HEK293T (cell line): ENCODE measurements at regions not wholly inside any gene's neighbourhood (a gene's known extent, or its start where the extent isn't known, plus 50 kb on each side); places are given as distances from the start of the nearest gene placed in this dataset.
"Not testable (repeated sequence)": the region's sequence is repeated elsewhere in the genome, so short reads cannot be mapped to it uniquely, and the experiment has no call there.

Experiments
- CTCF ChIA-PET: fragments of 350-600 bp; formaldehyde crosslinking; extraction: SDS; loops from one replicate; lab custom pipeline; 2021; ENCODE audit warnings: antibody characterized with exemption, inconsistent platforms; lab: Yijun Ruan, JAX
- POLR2A ChIA-PET: fragments of 350-600 bp; formaldehyde crosslinking; extraction: SDS; loops from one replicate; lab custom pipeline; 2020; ENCODE audit warnings: antibody characterized with exemption, inconsistent platforms; lab: Yijun Ruan, JAX
- DNase-seq: peaks from one replicate; pipeline ENCODE4 v3.0.0; 2012; ENCODE audit warnings: mixed read lengths; ENCODE audit errors: extremely low spot score
- ARNT ChIP-seq: fragments of 450-650 bp; IDR thresholded peaks from 2 replicates; pipeline ENCODE4 v1.6.1; 2017; ENCODE audit warnings: mild to moderate bottlenecking
- BHLHE40 ChIP-seq: fragments of 450-650 bp; IDR thresholded peaks from 2 replicates; pipeline ENCODE4 v1.6.1; 2016; ENCODE audit warnings: mild to moderate bottlenecking, moderate library complexity, borderline replicate concordance
- CTBP1 ChIP-seq: fragments of 450-650 bp; IDR thresholded peaks from 2 replicates; pipeline ENCODE4 v1.6.1; 2016; ENCODE audit warnings: borderline replicate concordance
- ELF4 ChIP-seq: fragments of 450-650 bp; IDR thresholded peaks from 2 replicates; pipeline ENCODE4 v1.6.1; 2017; ENCODE audit warnings: antibody characterized with exemption
- FOXA1 ChIP-seq: fragments of 450-650 bp; IDR thresholded peaks from 2 replicates; pipeline ENCODE4 v1.6.1; 2016; ENCODE audit warnings: mild to moderate bottlenecking
- FOXK2 ChIP-seq: fragments of 450-650 bp; IDR thresholded peaks from 2 replicates; pipeline ENCODE4 v1.6.1; 2016; ENCODE audit warnings: mild to moderate bottlenecking
- FOXM1 ChIP-seq: fragments of 450-650 bp; IDR thresholded peaks from 2 replicates; pipeline ENCODE4 v1.6.1; 2017; ENCODE audit warnings: mild to moderate bottlenecking, borderline replicate concordance
- HDGF ChIP-seq: fragments of 450-650 bp; IDR thresholded peaks from 2 replicates; pipeline ENCODE4 v1.6.1; 2017; ENCODE audit warnings: antibody characterized with exemption, borderline replicate concordance
- L3MBTL2 ChIP-seq: fragments of 450-650 bp; conservative IDR thresholded peaks from 2 replicates; pipeline ENCODE4 v1.6.1; 2016; ENCODE audit warnings: mild to moderate bottlenecking
- LEF1 ChIP-seq: fragments of 450-650 bp; IDR thresholded peaks from 2 replicates; pipeline ENCODE4 v1.6.1; 2017; ENCODE audit warnings: mild to moderate bottlenecking, borderline replicate concordance
- NFRKB ChIP-seq: fragments of 450-650 bp; IDR thresholded peaks from 2 replicates; pipeline ENCODE4 v1.6.1; 2016; ENCODE audit warnings: mild to moderate bottlenecking, moderate library complexity
- SP1 ChIP-seq: fragments of 450-650 bp; IDR thresholded peaks from 2 replicates; pipeline ENCODE4 v1.6.1; 2017
- SUZ12 ChIP-seq: fragments of 450-650 bp; IDR thresholded peaks from 2 replicates; pipeline ENCODE4 v1.6.1; 2016; ENCODE audit warnings: mild to moderate bottlenecking
- TARDBP ChIP-seq: fragments of 450-650 bp; IDR thresholded peaks from 2 replicates; pipeline ENCODE4 v1.6.1; 2016
- ZNF384 ChIP-seq: fragments of 450-650 bp; IDR thresholded peaks from 2 replicates; pipeline ENCODE4 v1.6.1; 2016
- TF ChIP-seq, protein P1 (sequence below): fragments of 450-650 bp; IDR thresholded peaks from 2 replicates; pipeline ENCODE4 v1.6.1; 2016

GRCh38 chr3:178117641-178118040 lies 418.6 kb upstream of the KCNMB2 start:
- CTCF ChIA-PET = no interaction called here
- no peak for DNase-seq
- POLR2A ChIA-PET = no interaction called here
- TF ChIP-seq LEF1 (no peak), SP1 (no peak)

DNA sequence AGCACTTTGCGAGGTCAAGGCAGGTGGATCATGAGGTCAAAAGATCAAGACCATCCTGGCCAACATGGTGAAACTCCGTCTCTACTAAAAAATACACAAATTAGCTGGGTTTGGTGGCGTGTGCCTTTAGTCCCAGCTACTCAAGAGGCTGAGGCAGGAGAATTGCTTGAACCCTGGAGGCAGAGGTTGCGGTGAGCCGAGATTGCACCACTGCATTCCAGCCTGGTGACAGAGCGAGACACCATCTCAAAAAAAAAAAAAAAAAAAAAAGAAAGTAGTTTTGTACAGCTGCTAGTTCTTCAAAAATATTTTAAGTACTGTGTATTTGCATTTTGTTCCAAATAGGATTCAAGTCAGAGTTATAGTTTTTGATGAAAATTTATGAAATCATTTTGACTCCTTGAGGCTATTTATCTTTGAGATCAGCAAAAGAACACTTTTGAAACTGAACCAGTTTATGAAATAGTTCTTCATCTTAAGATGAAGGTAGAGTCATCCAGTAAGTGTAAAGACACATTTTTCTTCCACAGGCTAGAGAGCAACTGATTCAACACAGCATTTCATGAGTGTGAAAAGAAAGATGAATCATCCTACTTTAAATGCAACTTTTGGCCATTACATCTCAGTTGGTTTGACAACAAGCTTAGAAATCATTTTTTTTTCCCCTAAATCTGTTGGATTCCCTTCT lies 416.5 kb upstream of the KCNMB2 start:
- POLR2A ChIA-PET, CTCF ChIA-PET, DNase-seq: not testable (repeated sequence)

- no peak for DNase-seq
- CTCF ChIA-PET = no interaction called here
- no peak for TF ChIP-seq SUZ12
- POLR2A ChIA-PET = no interaction called here
Observed at GRCh38 chr3:178120367-178120766, 415.9 kb upstream of the KCNMB2 start.

DNA sequence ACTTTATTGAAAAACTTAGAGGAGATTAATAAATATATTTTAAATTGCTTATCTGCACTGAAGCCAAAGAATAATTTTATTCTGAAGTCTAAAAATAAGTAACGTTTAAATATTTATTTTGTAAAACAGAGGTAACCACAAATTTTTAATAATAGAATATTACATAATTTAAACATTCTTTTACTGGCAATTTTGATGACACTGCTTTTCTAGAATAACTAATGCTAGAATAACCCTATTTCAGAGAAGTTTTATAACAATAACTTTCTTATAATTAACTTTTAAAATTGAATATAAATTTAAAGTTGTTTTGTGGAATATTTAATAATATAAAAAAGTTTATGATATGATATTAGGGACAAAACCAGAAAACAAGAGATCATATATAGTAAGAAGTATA lies 409.6 kb upstream of the KCNMB2 start:
- ChIA-PET CTCF (no interaction called here), POLR2A (no interaction called here)
- no peak for TF ChIP-seq LEF1
- no peak for TF ChIP-seq NFRKB
- TF ChIP-seq ELF4 = no peak
- TF ChIP-seq BHLHE40 = no peak
- TF ChIP-seq ZNF384 = no peak
- no peak for TF ChIP-seq L3MBTL2
- TF ChIP-seq TARDBP = no peak
- TF ChIP-seq HDGF = no peak
- no peak for TF ChIP-seq FOXA1
- TF ChIP-seq ARNT = no peak
- TF ChIP-seq CTBP1 = no peak
- no peak for TF ChIP-seq FOXM1
- TF ChIP-seq, protein P1, sequence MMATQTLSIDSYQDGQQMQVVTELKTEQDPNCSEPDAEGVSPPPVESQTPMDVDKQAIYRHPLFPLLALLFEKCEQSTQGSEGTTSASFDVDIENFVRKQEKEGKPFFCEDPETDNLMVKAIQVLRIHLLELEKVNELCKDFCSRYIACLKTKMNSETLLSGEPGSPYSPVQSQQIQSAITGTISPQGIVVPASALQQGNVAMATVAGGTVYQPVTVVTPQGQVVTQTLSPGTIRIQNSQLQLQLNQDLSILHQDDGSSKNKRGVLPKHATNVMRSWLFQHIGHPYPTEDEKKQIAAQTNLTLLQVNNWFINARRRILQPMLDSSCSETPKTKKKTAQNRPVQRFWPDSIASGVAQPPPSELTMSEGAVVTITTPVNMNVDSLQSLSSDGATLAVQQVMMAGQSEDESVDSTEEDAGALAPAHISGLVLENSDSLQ = no peak
- no peak for TF ChIP-seq FOXK2
- no peak for TF ChIP-seq SUZ12
- no peak for TF ChIP-seq SP1
- DNase-seq = no peak

DNA sequence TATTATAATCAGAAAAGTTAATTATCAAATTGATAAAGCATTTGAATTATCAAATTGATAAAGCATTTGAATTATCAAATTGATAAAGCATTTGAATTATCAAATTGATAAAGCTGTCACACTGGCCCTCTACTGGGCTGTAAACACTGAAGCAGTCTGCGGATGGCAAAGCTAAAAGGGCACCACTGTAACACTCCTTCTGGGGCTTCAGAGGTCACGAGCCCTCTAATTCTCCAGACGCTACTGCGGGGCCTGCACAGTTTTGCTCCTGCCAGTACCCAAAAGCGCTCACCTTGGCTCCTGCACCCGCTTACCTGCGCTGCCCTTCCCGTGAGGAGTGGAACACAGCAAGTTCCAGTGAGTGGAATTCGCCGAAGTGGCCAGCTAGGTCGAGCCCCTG lies 409.0 kb upstream of the KCNMB2 start:
- DNase-seq = no peak
- POLR2A ChIA-PET = no interaction called here
- no peak for TF ChIP-seq CTBP1
- no peak for TF ChIP-seq NFRKB
- TF ChIP-seq FOXA1 = no peak
- TF ChIP-seq ARNT = no peak
- no peak for TF ChIP-seq LEF1
- no peak for TF ChIP-seq L3MBTL2
- no peak for TF ChIP-seq SUZ12
- no peak for TF ChIP-seq TARDBP
- TF ChIP-seq FOXM1 = no peak
- TF ChIP-seq ZNF384 = no peak
- no peak for TF ChIP-seq HDGF
- TF ChIP-seq, protein P1 = no peak
- no peak for TF ChIP-seq ELF4
- TF ChIP-seq SP1 = no peak
- TF ChIP-seq FOXK2 = no peak
- no peak for TF ChIP-seq BHLHE40
- CTCF ChIA-PET = no interaction called here

DNA sequence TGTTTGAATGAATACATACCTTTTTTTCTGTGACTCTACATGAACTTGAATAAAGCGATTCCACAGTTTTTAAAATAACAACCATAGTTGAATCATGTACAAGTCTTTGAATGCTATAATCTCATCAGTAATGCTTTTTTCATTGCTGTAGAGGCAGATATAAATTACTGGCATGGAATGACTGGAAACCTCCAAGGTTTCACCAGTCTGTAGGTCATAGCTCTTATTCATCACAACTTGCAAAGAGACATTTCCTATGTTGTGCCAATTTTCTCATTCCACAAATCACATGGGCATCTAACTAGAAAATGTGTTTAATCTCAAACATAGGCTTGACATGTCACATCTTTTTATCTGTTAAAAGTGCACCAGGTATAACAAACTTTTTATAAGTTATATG lies 407.1 kb upstream of the KCNMB2 start:
- CTCF ChIA-PET = no interaction called here

DNA sequence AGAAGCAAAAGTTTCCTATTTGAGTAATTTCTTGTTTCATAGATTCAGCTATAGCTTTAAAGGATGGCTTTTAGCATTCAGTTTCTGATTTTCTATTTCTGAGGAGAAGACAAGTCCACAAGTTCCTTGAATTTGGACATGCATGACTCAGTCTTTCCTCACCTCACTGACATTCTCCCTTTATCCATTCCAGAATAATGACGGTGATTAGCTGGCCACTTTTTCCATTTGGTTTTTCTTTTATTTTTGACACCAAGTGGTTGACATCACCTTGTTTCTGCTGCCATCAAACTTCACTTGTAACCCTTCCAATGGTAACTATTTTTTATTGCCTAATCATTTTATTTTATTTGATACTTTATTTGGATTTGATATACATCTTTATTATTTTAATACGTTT lies 404.4 kb upstream of the KCNMB2 start:
- no peak for TF ChIP-seq SP1
- no peak for TF ChIP-seq CTBP1
- no peak for TF ChIP-seq FOXK2
- no peak for TF ChIP-seq L3MBTL2
- TF ChIP-seq, protein P1 = no peak
- no peak for TF ChIP-seq HDGF
- TF ChIP-seq NFRKB = no peak
- TF ChIP-seq FOXM1 = no peak
- TF ChIP-seq SUZ12 = no peak
- no peak for TF ChIP-seq FOXA1
- TF ChIP-seq TARDBP = no peak
- TF ChIP-seq ELF4 = no peak
- TF ChIP-seq ARNT = no peak
- no peak for TF ChIP-seq LEF1
- TF ChIP-seq BHLHE40 = no peak
- no peak for TF ChIP-seq ZNF384
- ChIA-PET CTCF (no interaction called here), POLR2A (no interaction called here)
- DNase-seq = no peak

More for the DNA sequence above, 407.1 kb upstream of the KCNMB2 start:
- TF ChIP-seq CTBP1 = no peak
- TF ChIP-seq ZNF384 = no peak
- no peak for TF ChIP-seq LEF1
- no peak for TF ChIP-seq FOXA1
- TF ChIP-seq, protein P1 = no peak
- no peak for TF ChIP-seq L3MBTL2
- no peak for DNase-seq
- POLR2A ChIA-PET = no interaction called here
